ENCODE measurements at regions not wholly inside any gene's neighbourhood (a gene's known extent, or its start where the extent isn't known, plus 50 kb on each side); places are given as distances from the start of the nearest gene placed in this dataset.

- no peak for DNase-seq
Measured at GRCh38 chr6:25041485-25042035, 105.8 kb upstream of the RIPOR2 start.

GRCh38 chr6:25042036-25042521, 106.3 kb upstream of the RIPOR2 start:
- DNase-seq: no peak

DNA sequence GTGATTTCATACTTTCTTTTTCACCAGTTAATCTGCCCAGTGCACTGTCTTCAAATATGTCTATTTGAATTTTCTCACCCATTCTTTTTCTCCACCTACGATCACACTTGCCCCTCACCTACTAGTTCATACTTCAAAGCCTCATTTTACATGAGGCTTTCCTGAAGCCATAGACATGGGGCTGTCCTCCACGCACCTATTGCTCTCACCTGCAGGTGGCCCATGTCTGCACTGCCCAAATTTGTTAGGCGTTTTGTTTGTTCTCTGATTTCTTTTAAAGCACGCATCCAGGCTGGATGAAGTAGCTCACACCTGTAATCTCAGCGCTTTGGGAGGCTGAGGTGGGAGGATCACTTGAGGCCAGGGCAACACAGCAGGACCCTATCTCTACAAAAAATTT, 106.8 kb upstream of the RIPOR2 start:
- DNase-seq: no peak

GRCh38 chr6:25042984-25043725, 107.4 kb upstream of the RIPOR2 start:
- DNase-seq: no peak

GRCh38 chr6:25043892-25044291, 108.1 kb upstream of the RIPOR2 start:
- DNase-seq: no peak

DNA sequence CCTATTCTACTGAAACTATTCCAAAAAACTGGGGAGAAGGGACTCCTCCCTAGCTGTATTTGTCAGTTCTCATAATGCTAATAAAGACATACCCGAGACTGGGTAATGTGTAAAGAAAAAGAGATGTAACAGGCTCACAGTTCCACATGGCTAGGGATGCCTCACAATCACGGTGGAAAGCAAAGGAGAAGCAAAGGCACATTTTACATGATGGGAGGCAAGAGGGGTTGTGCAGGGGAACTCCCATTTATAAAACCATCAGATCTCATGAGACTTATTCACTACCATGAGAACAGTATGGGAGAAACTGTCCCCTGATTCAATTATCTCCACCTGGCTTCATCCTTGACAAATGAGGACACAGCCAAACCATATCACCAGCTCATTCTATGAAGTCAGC, 111.2 kb upstream of the RIPOR2 start:
- no peak for DNase-seq

- no peak for DNase-seq
Measured at GRCh38 chr6:25050356-25050755, 114.6 kb upstream of the RIPOR2 start.

DNA sequence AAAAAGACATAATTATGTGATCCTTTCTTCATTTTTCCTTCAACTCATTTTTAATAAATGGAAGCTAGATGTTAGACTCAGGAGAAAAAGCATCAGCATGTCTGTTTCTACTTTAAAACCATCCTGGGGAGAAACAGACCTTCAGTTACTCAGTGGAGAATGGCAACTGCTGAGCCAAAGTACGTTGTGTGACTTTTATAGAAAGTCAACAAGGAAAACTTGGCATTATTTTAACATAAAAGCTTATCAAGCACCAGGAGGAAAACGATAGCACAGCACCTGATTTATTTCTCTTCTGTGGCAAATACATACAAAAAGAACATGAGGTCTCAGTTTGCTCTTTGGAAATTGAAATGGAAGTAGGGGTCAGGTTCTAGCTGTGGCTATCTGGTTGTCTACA, 115.3 kb upstream of the RIPOR2 start:
- DNase-seq: no peak

DNA sequence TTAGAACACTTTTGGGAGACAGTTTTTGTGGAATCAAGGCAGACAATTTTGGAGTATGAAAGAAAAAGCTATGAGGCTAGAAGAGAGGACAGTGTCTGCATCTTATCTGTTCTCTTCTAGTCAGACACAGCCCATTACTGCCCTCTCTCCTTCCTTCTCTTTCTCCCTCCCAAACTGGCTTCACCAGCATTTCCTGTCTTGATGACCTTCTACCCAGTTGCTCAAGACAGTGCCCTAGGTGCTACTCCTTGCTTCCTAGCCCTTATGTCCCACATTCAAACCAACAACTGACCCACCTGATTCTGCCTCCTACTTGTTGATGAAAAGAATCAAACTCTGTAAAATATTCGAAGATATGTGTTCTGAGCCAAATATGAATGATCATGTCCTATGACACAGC, 116.4 kb upstream of the RIPOR2 start:
- DNase-seq: no peak

DNA sequence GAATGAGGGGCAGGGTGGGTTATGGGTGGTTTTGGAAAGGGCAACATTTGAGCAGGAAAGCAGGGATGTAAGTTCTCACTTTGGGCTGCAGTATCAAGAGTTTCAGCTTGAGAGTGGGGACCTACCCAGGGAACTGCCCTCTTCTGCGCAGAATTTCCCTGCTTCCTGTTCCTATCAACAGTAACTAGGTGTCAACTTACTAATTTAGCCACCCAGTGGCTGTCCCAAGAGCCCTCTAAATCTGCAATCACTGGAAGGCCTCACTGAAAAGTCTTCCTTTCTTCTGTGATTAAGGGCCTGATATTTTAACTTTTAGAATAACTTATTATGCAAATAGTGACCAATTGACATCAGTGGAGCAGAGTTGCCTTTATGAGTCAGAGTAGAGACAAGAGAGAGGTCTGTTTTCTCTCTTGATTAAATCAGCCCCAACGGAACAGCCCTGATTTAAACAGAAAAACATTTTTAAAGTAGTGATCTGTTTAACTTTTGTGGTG, 118.2 kb upstream of the RIPOR2 start:
- DNase-seq: no peak

DNA sequence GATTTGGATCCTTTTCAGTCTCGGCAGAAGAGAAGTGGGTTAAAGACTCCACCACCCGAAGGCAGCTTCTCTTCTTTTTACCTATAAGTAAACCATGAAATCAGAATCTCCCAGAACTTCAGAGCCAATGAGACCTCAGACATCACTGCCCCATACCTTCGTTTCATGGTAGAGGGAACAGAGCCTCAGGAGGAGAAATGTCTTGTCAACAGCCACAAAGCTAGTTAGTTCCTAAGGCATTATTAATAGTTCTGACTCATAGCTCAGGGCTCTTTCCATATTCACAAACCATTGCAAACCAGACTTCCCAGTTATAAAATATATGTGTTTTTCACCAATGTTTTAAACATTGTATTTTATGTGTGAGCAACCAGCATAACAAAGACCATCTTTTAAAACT, 118.7 kb upstream of the RIPOR2 start:
- no peak for DNase-seq

- DNase-seq: no peak
Measured at GRCh38 chr6:25056130-25056529, 120.4 kb upstream of the RIPOR2 start.

GRCh38 chr6:25057111-25057905, 121.5 kb upstream of the RIPOR2 start:
- no peak for DNase-seq

DNA sequence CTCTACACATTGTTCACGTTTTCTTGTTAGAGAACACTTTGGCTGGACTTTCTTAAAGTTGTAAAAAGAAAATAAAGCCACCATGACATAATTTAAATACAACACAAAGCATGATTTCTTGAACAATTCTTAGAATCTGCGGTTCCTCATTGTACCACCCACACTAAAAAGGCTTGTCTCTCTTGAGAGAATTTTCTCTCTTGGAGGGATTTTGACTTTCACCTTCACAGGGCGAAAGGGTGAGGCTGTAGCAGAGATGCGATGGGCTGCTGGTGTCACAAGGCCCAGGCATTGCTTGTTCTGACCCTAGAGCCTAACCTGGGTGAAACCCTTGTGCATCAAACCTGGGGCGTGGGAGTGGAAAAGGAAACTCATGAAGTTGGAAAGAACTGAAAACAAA, 122.7 kb upstream of the RIPOR2 start:
- DNase-seq: no peak

- DNase-seq: no peak
Measured at GRCh38 chr6:25058941-25059340, 123.2 kb upstream of the RIPOR2 start.

DNA sequence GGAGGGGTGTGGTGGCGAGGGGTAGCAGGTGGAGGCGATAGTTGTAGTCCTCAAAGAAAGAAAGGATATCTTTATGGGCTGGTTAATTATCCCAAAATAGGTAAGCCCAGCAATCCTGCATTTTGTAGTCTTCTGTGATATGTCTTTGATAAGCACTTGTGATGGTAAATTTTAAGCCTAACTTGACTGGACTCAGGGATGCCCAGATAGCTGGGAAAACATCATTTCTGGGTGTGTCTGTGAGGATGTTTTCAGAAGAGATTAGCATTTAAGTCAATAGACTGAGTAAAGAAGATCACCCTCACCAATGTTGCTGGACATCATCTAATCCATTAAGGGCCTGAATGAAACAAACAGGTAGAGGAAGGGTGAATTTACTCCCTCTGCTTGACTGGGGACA, 124.8 kb upstream of the RIPOR2 start:
- DNase-seq: no peak

- DNase-seq: no peak
Measured at GRCh38 chr6:25061289-25061936, 125.7 kb upstream of the RIPOR2 start.

- DNase-seq: no peak
Measured at GRCh38 chr6:25062070-25062811, 126.5 kb upstream of the RIPOR2 start.

- no peak for DNase-seq
Measured at GRCh38 chr6:25064006-25064405, 128.2 kb upstream of the RIPOR2 start.

- no peak for DNase-seq
Measured at GRCh38 chr6:25065666-25066065, 129.9 kb upstream of the RIPOR2 start.

- no peak for DNase-seq
Measured at GRCh38 chr6:25066593-25066992, 130.8 kb upstream of the RIPOR2 start.

- DNase-seq: no peak
Measured at GRCh38 chr6:25068866-25069265, 133.1 kb upstream of the RIPOR2 start.

Data from C1 segment of cervical spinal cord (tissue), 14 donors.